GM19468 (cell line): ENCODE measurements at regions not wholly inside any gene's neighbourhood (a gene's known extent, or its start where the extent isn't known, plus 50 kb on each side); places are given as distances from the start of the nearest gene placed in this dataset.
"Not testable (repeated sequence)": the region's sequence is repeated elsewhere in the genome, so short reads cannot be mapped to it uniquely, and the experiment has no call there.

Source experiments
- ATAC-seq: cut with Tn5 transposase; IDR thresholded peaks from one replicate; pipeline ENCODE4 v1.9.1; 2021; ENCODE audit warnings: mild to moderate bottlenecking, moderate library complexity, moderate number of reproducible peaks; ENCODE audit not compliant: unreplicated experiment; ENCODE audit errors: extremely low read depth

DNA sequence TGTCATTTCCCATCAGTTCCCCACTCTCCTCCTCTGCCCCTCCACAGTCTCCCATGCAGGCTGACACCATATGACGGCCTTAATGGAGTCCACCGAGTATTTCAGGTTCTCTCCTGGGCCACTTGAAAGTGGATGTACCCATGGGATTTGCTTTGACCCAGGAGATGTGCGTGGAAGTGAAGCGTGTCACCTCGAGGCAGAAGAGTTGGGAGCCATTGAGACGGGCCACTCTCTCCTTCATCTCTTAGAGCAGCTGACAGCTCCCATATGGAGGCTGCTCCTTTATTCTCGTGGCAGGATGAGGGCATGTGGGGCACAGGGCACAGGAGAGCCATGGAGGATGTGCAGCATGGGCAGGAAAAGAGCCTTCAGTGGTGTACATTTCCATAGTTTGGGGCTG is 144.7 kb upstream of the CRYM start:
- not testable (repeated sequence) for ATAC-seq

- not testable (repeated sequence) for ATAC-seq
These were observed 126.6 kb upstream of the CRYM start for GRCh38 chr16:21404699-21405098.

- ATAC-seq: not testable (repeated sequence)
These were observed 119.8 kb upstream of the CRYM start for GRCh38 chr16:21397866-21398265.

GRCh38 chr16:21396545-21396944 is 118.5 kb upstream of the CRYM start:
- ATAC-seq: not testable (repeated sequence)

- not testable (repeated sequence) for ATAC-seq
These were observed 112.5 kb upstream of the CRYM start for GRCh38 chr16:21390634-21391033.

DNA sequence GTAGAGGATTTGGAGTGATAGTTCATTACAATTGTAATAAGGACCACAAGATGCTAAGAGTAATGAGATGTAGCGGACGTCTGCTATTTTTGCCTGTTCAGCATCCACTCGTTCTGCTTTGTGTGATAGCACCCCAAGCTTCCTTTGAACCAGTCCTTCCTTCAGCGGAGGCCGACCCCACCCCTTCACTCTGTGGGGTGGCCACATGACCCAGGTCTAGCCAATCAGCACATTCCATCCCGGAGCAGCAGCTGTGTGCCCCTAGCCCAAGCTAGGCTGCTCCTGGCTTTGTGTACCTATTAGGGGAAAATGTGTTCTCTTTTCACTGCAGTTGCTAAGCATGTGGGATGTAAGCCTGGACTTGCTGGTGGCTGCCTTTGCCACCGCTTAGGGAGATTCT is 111.8 kb upstream of the CRYM start:
- ATAC-seq: not testable (repeated sequence)

GRCh38 chr16:21387757-21388156 is 109.7 kb upstream of the CRYM start:
- ATAC-seq: not testable (repeated sequence)

GRCh38 chr16:21386201-21386915 is 108.3 kb upstream of the CRYM start:
- not testable (repeated sequence) for ATAC-seq

DNA sequence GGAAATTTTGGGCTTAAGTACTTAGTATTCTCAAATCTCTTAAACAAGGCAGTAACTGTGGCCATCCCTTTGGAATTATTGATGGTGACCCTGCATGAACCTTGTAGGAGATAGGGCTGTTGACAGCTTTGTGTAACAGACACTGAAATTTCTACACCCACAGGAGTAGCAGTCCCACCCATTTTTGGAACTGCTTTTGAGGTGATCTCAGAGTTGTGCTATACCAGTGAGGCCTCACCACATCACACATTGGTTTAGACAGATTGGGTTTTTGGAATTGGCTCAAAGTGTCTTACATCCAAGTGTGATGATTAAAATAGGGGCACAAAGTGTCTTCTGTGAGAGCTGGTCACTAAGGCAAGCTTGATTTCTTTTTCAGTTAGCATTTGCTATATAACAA is 105.6 kb upstream of the CRYM start:
- not testable (repeated sequence) for ATAC-seq

DNA sequence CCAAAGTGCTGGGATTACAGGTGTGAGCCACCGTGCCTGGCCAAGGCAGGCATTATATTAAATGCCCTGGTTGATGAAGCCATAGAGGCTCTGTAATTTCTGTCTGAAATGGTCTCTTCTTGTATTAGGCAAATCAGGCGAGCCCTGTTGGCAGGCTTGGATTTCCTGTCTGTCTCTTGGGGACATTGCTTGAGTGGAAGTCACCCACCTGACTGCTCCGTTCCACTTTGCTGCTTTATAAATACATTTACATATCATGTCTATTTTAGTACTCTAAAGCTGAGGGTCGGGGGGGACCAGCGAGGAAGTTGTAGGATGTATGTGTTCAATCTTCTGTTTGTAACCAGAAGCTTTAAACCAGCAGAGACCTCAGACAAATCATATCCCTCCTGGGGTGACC is 101.6 kb upstream of the CRYM start:
- not testable (repeated sequence) for ATAC-seq

- ATAC-seq: not testable (repeated sequence)
These were observed 98.3 kb upstream of the CRYM start for GRCh38 chr16:21376196-21376899.

DNA sequence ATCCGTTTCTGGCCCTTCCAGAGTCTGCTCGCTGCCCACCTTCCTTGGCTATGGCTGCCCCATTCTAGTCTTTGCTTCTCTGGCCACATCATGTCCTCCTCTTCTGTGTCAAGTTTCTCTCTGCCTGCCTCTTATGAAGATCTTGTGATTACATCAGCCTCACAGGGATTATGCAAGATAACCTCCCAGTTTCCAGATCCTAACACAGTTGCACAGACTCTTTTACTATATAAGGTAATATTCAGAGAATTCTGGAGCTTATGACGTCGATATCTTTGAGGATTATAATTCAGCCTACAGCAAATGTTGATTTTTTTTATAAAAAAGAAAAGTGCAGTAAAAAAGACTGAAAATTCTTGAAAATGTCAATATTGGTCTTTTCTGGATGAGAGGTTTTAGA is 97.2 kb upstream of the CRYM start:
- not testable (repeated sequence) for ATAC-seq

DNA sequence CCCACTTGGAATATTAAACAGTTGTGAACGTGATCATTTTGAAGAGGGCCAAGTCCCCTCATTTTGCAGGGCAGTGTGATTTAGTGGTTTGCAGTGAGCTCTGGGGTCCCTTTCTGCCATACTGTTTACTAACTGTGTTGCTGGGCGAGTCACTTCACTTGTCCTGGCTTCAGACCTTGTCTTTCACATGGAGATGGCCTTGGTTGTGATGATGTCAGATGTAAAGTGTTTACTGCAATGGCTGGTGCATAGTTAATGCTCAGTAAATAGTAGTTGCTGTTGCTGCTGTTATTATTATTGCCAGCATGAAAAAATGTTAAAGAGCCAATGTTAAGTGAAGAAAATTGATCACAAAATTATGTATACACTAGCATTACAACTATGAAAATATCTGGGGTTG is 95.4 kb upstream of the CRYM start:
- not testable (repeated sequence) for ATAC-seq

DNA sequence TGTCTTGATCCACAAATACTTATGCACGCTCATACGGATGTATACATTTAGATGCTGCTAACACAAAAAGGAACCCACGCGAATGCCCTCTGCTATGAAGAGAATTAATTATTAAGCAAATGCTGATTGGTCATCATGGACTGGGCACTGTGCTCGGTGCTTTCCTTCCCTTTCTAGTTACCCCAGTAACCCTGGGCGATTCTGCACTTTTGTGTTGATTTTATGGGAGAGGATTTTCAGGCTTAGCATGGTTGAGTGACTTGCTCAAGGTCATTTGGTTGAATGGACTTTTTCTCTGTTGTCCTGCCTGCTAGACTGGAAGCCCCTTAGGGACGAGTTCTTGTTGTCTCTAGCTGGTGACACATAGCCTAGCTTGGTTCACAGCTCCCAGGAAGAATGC is 94.8 kb upstream of the CRYM start:
- not testable (repeated sequence) for ATAC-seq

DNA sequence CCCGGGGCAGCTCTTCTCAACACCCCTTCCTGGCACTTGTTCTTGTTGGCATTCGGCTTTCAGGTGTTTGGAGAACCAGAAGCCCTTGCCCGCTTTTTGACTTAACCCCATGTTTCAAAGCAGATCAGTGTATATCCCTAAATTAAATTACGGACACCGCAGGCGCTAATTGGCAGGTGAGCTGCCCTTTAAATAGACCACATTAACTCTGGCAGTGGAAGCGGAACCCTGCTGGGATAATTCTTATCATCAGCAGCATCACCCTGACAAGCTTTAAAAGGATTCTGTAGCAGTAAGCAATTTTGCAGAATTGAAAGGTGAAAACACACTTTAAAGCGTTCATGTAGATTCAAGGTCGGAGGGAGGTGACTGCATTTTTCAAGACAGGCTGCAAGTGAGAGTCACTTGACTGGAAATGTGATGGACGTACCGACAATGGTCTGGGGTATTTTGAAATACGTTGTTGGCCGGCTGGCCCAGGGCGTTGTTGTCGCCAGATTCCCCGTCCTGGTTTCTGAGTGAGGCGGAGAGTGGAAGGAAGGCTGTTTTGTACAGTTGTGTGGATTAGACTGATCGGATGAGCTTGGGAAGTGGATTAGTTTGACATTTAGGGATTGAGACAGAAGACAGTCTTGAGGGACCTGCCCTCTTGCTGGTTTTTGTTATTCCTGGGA is 94.2 kb upstream of the CRYM start:
- ATAC-seq: not testable (repeated sequence)

DNA sequence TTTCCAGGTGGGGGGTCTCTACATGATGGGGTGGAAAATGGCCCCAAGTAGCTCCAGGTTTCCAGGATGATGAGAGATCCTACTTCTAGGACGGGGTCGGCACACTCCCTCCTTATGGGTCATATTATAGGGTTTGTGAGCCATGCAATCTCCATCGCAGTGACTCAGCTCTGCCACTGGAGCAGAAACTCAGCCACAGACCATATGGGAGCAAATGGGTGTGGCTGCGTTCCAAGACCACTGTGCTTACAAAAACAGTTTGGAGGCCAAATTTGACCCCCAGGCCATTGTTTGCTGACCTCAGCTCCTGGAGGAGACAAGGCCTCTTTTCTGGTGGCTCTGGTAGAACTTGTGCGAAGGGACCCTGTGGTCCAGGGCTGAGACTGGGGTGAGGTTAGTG is 92.7 kb upstream of the CRYM start:
- ATAC-seq: not testable (repeated sequence)

GRCh38 chr16:21368973-21369942 is 91.2 kb upstream of the CRYM start:
- not testable (repeated sequence) for ATAC-seq

- ATAC-seq: not testable (repeated sequence)
These were observed 89.8 kb upstream of the CRYM start for GRCh38 chr16:21367733-21368421.

GRCh38 chr16:21366998-21367397 is 88.9 kb upstream of the CRYM start:
- ATAC-seq: not testable (repeated sequence)
